HUES64 (cell line): ENCODE measurements at regions not wholly inside any gene's neighbourhood (a gene's known extent, or its start where the extent isn't known, plus 50 kb on each side); places are given as distances from the start of the nearest gene placed in this dataset.
A peak's percentile ranks its signal among the peaks of the same experiment; 100 is the strongest.

Source experiments
- H3K27ac ChIP-seq: 2 replicates; pipeline ENCODE4 v1.7.0; 2013; ENCODE audit warnings: low read depth, low read length, inconsistent platforms
- H3K27me3 ChIP-seq: 2 replicates; pipeline ENCODE4 v1.6.1; 2013; ENCODE audit warnings: mild to moderate bottlenecking, low read length; ENCODE audit not compliant: insufficient read depth
- H3K36me3 ChIP-seq: 2 replicates; pipeline ENCODE4 v1.6.1; 2013; ENCODE audit warnings: mild to moderate bottlenecking, low read length; ENCODE audit not compliant: insufficient read depth
- H3K4me1 ChIP-seq: 2 replicates; pipeline ENCODE4 v1.6.1; 2013; ENCODE audit warnings: mild to moderate bottlenecking, low read length, moderate library complexity; ENCODE audit not compliant: insufficient read depth
- H3K4me3 ChIP-seq: 2 replicates; pipeline ENCODE4 v1.5.1; 2013; ENCODE audit warnings: mild to moderate bottlenecking, low read length, moderate library complexity
- H3K9ac ChIP-seq: 2 replicates; pipeline ENCODE4 v1.6.1; 2013; ENCODE audit warnings: mild to moderate bottlenecking, low read depth, low read length
- H3K9me3 ChIP-seq: 2 replicates; pipeline ENCODE4 v1.6.1; 2013; ENCODE audit warnings: low read depth, low read length; ENCODE audit not compliant: insufficient read depth
- WGBS: fragments of 150-250, 120-280 bp; methylation state at CpG from one replicate; pipeline ENCODE4 v1.1.7; 2013; ENCODE audit warnings: missing lambda C conversion rate; 5-methylcytosine and 5-hydroxymethylcytosine counted together

DNA sequence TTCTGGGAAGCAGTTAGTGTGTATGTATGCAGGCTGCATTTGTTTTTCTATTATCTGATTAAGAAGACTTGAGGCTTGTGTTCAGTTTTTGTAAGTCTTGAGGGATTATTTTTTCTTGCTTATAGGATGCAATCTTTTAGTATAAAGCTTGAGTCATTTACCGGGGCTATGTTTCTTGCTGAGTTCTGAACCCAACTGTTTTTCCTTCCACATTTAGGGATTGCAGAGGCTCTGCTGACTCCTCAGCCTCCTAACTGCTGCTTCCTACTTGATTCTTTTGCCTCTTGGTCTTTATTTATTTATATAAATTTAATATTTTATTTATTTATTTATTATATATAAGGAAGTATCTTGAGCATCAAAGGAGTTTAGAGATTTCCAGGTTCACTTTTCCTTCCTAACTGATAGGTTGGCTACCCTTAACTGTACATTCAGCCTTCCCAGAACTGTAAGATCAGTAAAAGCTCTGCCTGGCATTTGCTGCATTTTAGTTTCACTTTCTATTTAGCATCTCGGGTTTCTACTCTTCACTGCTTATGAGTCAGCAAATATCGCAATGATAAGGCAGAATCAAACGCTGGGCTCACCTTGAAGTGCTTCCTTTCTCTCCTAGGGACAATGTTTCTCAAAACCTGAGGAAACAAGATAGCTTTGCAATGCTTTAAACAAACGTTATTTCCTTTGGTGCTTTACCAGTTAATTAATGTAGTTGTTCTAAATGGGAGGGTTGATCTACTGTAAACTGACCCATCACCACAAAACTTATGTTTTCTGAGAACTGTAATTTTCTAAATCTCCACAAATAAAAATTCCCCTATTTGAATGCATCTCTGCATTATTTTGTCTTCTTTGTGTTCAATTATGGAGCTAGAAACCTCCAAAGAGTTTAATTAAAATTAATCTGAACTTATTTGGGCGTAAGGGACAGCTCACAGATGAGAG, 1183.7 kb upstream of the TMEM132C start:
- Histone ChIP-seq H3K27me3 (no peaks in the 10 kb centered on the region), H3K9ac (peak overlapping the region; percentile 32; the same call in 1 of the 2 replicates), H3K9me3 (no peaks in the 10 kb centered on the region), H3K27ac (0 out of 2 replicates have a peak overlapping the region, but pooled peaks have one; percentile 1), H3K36me3 (no peaks in the 10 kb centered on the region), H3K4me1 (peaks cover 14% of the 10 kb centered on the region), H3K4me3 (peak overlapping the region; percentile 14; the same call in 1 of the 2 replicates)
- WGBS, result 68% methylated on average over 5 of the region's 6 CpGs

DNA sequence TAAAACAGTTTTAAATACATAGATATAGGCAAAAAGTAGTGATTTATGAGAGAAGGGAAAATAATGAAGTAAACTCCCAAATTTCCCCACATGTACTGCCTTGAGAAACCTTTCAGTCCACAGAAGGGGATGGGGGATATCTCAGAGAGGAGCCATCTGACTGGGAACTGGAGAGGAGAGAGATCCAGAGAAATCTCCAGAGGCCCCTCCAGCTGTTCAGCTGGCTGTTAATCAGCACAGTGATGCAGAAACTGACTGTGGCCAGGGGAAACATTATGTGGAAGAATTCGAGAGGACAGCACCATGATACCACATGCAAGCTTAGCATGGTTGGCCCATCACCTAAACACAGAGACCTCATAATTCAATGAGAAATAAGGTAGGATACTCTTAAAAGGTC, 1165.9 kb upstream of the TMEM132C start:
- Histone ChIP-seq H3K9me3 (no peaks in the 10 kb centered on the region), H3K27ac (no peak overlapping the region), H3K4me1 (no peaks in the 10 kb centered on the region), H3K9ac (no peak overlapping the region), H3K36me3 (no peaks in the 10 kb centered on the region), H3K4me3 (no peak overlapping the region), H3K27me3 (no peaks in the 10 kb centered on the region)
- 60% methylated on average over 1 of the region's 1 CpG for WGBS

DNA sequence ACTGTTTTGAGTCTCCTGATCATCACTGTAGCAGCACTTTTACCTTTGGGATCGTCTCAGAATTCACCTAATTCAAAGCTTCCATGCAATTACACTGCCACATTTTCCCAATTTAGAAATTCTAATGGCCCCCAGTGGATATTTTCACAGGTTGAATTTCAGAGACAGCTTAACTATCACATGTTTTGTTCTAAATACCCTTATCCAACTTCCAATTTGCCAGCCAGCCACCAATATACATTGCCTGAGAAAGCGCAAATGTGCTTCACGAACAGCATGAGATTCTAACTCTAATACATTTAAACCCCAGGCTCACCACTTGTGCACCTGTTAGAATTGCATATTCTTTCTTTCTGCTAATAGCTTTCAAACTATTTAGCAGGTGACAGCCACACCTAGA, 1160.9 kb upstream of the TMEM132C start:
- Histone ChIP-seq H3K4me1 (no peaks in the 10 kb centered on the region), H3K27ac (no peak overlapping the region), H3K9ac (no peak overlapping the region), H3K27me3 (no peaks in the 10 kb centered on the region), H3K36me3 (no peaks in the 10 kb centered on the region), H3K4me3 (no peak overlapping the region), H3K9me3 (no peaks in the 10 kb centered on the region)
- 93% methylated on average over 3 of the region's 3 CpGs for WGBS

DNA sequence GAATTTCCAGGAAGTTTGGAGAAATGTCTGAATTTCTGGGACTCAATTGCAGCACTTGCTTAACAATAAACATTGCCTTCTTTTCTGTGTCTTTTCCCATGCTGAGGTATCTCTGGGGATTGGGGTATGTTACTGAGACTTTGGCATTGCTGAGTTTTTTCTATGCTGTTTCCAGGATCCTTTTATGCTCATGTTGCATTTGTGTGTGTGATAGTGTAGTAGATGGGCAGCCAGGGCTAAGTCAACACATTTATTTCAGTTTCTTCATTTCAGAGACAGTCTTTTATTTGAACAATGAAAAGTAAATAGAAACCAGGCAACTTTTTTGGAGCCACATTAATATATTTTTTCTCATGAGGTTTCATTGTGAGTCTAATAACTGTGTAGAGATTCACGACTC, 1160.3 kb upstream of the TMEM132C start:
- Histone ChIP-seq H3K27me3 (no peaks in the 10 kb centered on the region), H3K4me3 (no peak overlapping the region), H3K9me3 (no peaks in the 10 kb centered on the region), H3K4me1 (no peaks in the 10 kb centered on the region), H3K27ac (no peak overlapping the region), H3K9ac (no peak overlapping the region), H3K36me3 (no peaks in the 10 kb centered on the region)
- WGBS, result 93% methylated on average over 1 of the region's 1 CpG

DNA sequence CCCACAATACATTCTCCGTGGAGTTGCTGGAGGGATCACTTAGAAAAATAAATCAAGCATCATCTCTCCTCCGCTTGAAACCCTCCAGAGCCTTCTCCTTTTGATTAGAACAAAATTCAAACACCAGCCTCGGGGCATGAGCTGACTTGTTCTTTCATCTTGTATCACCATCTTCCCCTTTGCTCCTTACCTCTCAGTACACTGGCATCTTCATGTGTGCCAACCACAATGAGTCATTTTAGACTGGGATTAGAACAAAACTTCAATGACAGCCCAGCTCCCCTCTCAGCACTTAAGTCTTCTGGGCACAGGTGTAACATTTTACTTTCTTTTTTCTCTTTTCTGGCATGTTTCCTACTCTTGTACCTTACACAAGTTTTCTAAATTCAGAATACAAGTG, 1159.2 kb upstream of the TMEM132C start:
- 89% methylated on average over 3 of the region's 3 CpGs for WGBS
- no peak overlapping the region for H3K4me3 ChIP-seq
- H3K9ac ChIP-seq, result no peak overlapping the region
- no peaks in the 10 kb centered on the region for H3K4me1 ChIP-seq
- no peaks in the 10 kb centered on the region for H3K9me3 ChIP-seq
- no peak overlapping the region for H3K27ac ChIP-seq
- no peaks in the 10 kb centered on the region for H3K36me3 ChIP-seq
- no peaks in the 10 kb centered on the region for H3K27me3 ChIP-seq

DNA sequence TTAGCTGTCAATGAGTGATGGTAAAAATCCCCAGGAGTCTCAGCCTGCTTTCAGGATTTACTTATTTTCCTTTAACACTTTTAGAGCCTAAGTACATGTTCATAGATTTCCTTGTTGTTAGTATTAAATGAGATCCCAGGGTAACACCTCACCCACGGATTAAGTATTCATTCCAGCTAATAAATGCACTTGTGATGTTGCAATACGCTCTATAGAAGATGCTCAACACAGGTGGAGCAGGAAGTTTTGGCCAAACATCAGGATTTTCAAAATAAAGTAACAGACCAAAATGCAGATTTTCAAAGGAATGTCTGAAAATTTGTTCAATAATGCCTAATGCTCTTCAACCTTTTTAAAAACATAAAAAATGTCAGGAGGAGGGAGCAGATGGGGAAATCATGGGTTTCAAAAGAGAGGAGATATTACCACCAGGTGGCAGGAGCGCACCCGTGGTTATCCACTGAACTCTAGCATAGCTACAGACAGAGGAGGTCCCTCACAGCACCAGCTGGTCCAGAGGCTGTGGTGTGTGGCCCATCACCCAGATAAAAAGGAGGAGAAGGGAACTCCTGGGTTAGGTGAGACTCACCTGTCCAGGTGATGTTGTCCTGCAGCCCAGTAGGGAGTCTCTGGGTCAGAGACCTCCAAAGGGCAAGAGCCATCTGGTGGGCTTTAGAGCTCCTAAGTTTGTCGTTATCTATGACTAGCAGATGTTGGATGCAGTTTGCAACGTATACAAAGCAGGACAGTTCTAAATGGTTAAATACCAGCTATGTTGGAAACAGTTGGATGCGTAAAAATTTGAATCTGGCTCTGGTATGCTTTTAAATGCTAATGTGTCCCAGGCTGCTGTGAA, 1158.4 kb upstream of the TMEM132C start:
- no peak overlapping the region for H3K27ac ChIP-seq
- H3K9me3 ChIP-seq, result no peaks in the 10 kb centered on the region
- 65% methylated on average over 7 of the region's 7 CpGs for WGBS
- no peaks in the 10 kb centered on the region for H3K36me3 ChIP-seq
- no peaks in the 10 kb centered on the region for H3K27me3 ChIP-seq
- no peak overlapping the region for H3K4me3 ChIP-seq
- no peak overlapping the region for H3K9ac ChIP-seq
- peaks cover 6% of the 10 kb centered on the region; the same call in 1 of the 2 replicates for H3K4me1 ChIP-seq

DNA sequence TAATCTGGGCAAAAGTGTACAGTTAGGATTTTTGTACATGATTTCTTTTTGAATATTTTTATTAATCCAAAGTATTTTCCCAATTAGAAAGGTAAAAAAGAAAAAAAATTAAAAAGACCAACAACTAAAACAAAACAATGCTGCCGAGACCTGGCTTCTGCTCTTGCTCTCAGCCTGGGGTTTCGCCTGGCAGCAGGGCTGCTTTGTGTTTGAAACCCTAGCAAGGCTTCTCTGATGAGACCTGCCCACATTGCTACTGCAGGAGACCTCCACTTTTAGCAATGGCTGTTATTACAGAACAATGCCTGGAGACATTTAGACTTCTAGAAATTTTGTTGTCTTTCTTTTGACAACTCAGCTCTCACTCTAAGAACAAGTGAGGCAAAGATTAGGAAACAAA, 1153.0 kb upstream of the TMEM132C start:
- H3K36me3 ChIP-seq, result no peaks in the 10 kb centered on the region
- 57% methylated on average over 2 of the region's 2 CpGs for WGBS
- peaks cover 17% of the 10 kb centered on the region for H3K4me1 ChIP-seq

DNA sequence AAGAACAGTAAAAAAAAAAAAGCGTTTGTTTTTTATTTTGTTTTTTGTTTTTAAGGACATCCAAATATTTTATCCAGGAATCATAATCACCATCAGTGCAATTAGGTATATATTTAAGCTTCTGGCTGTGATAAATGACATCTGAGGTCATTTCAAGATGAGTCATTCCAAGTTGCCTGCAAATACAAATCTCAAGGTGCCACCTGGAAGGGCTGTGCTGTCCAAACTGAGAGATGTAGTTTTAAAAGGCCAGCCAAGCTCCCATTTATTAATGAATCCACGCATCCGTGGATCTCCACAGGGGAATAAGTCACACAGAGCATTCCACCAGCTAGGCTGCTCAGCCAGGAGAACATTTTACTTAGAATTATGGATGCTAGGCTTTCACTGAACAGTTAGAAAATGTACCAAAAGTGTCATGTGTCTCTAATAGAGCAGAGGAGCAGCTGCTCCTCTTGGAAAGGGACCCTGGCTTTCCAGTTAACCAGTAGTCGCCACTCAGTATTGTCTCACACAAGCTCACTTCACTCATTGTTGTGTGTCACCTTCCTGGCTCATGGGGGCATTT, 1151.4 kb upstream of the TMEM132C start:
- Histone ChIP-seq H3K27ac (no peak overlapping the region), H3K36me3 (no peaks in the 10 kb centered on the region), H3K9me3 (peaks cover 7% of the 10 kb centered on the region; the same call in 1 of the 2 replicates), H3K9ac (no peak overlapping the region), H3K27me3 (no peaks in the 10 kb centered on the region), H3K4me3 (no peak overlapping the region), H3K4me1 (peaks cover 17% of the 10 kb centered on the region)
- WGBS, result 91% methylated on average over 3 of the region's 4 CpGs

More for the DNA sequence above, 1153.0 kb upstream of the TMEM132C start:
- Histone ChIP-seq H3K27me3 (no peaks in the 10 kb centered on the region), H3K27ac (peak overlapping the region; percentile 56; the same call in 1 of the 2 replicates), H3K9me3 (peaks cover 2% of the 10 kb centered on the region; the same call in 1 of the 2 replicates), H3K4me3 (no peak overlapping the region), H3K9ac (no peak overlapping the region)

DNA sequence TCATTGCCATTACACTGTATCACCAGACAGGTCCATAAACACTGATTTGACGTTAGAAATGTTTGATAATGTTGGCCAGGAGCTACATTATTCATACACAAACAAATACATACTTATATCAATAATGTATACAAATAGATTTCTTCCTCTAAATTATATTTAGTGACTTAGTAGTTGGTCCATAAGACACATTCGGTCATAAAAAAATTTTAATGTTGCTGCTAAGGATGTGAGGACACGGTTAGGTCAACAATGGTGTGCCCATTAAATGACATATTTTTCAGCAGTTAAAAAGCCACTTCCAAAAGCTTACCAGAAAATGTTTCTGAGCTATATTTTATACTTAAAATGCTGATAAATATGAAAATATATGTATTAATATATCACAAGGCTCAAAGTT, 1148.7 kb upstream of the TMEM132C start:
- no peaks in the 10 kb centered on the region for H3K27me3 ChIP-seq
- no peak overlapping the region for H3K27ac ChIP-seq
- 87% methylated on average over 2 of the region's 3 CpGs for WGBS
- H3K36me3 ChIP-seq, result no peaks in the 10 kb centered on the region
- peaks cover 7% of the 10 kb centered on the region; the same call in 1 of the 2 replicates for H3K9me3 ChIP-seq
- peaks cover 15% of the 10 kb centered on the region for H3K4me1 ChIP-seq
- no peak overlapping the region for H3K9ac ChIP-seq
- H3K4me3 ChIP-seq, result no peak overlapping the region

DNA sequence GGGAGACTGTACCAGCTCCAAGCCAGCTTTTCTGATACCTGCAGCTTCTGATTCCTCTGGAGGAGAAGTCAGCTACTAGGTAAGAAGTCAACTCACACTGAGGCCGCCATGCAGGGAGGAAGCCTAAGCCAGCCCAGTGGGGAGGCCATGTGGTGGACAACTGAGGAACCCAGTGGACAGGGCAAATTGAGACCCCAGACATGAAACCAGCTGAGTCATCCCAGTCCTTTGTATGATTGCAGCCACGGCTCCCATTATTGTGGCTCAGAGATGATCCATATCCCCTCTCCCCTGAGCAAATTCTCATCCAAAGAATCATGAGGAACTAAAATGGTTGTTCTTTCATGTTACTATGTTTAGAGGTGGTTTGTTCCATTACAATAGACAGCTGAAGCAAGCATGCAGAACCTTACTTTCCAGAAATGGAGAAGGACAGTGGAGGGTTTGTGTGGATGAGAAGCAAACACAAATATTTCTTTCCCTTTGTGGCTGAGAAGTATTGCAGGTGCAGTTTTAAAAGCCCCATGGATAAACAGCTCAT, 1147.3 kb upstream of the TMEM132C start:
- Histone ChIP-seq H3K4me1 (0 out of 2 replicates have a peak, but pooled peaks cover 2% of the 10 kb centered on the region), H3K27ac (no peak overlapping the region), H3K9me3 (peaks cover 7% of the 10 kb centered on the region; the same call in 1 of the 2 replicates), H3K9ac (no peak overlapping the region), H3K4me3 (no peak overlapping the region), H3K27me3 (no peaks in the 10 kb centered on the region), H3K36me3 (no peaks in the 10 kb centered on the region)
- 90% methylated on average over 2 of the region's 2 CpGs for WGBS
